Dermis blood vessel endothelial cell (primary cell): ENCODE measurements at regions not wholly inside any gene's neighbourhood (a gene's known extent, or its start where the extent isn't known, plus 50 kb on each side); places are given as distances from the start of the nearest gene placed in this dataset.

Source experiments
- DNase-seq: peaks from one replicate; pipeline ENCODE4 v3.0.0; 2010

GRCh38 chr1:243910607-243911006 lies 60.6 kb upstream of the AKT3 start:
- DNase-seq = no peak

- DNase-seq = peak; percentile 53
These were observed 53.9 kb upstream of the AKT3 start for GRCh38 chr1:243903895-243904294.

GRCh38 chr1:243903041-243903440 lies 53.0 kb upstream of the AKT3 start:
- DNase-seq = no peak

GRCh38 chr1:243902100-243902499 lies 52.1 kb upstream of the AKT3 start:
- DNase-seq = no peak
